HepG2 (cell line): ENCODE measurements at regions not wholly inside any gene's neighbourhood (a gene's known extent, or its start where the extent isn't known, plus 50 kb on each side); places are given as distances from the start of the nearest gene placed in this dataset.

Experiments used
- EP300 ChIP-seq, 3 experiments: sonication (generic) in 1 of 3; formaldehyde crosslinking in 1 of 3; IDR thresholded peaks; 2 replicates each; pipeline versions ENCODE4 v1.5.1 to v1.6.1; 2011 to 2020; ENCODE audit warnings: low read depth in 2 of 3, low read length in 2 of 3, borderline replicate concordance in 1 of 3, improper control_type of control experiment in 1 of 3, mild to moderate bottlenecking in 1 of 3, missing genetic modification reagents in 1 of 3, moderate library complexity in 1 of 3
- ZFP82 ChIP-seq: sonication (generic); formaldehyde crosslinking; IDR thresholded peaks from 2 replicates; pipeline ENCODE4 v1.5.1; 2020; ENCODE audit warnings: mild to moderate bottlenecking, missing genetic modification reagents, borderline replicate concordance

- no peak for TF ChIP-seq EP300 (IDR thresholded peaks at IDR 0.05; ENCODE audit: low read depth in 2 of 2, low read length in 2 of 2)
- no peak for TF ChIP-seq EP300 (CRISPR knock-in tag; IDR thresholded peaks at IDR 0.05; ENCODE audit: borderline replicate concordance)
- TF ChIP-seq ZFP82: no peak
Observed at GRCh38 chr6:61614119-61614518, 671.9 kb downstream of the KHDRBS2 start.
